KG1 (cell line): ENCODE measurements at regions not wholly inside any gene's neighbourhood (a gene's known extent, or its start where the extent isn't known, plus 50 kb on each side); places are given as distances from the start of the nearest gene placed in this dataset.
"Not testable (repeated sequence)": the region's sequence is repeated elsewhere in the genome, so short reads cannot be mapped to it uniquely, and the experiment has no call there.

Experiments
- DNase-seq: peaks from one replicate; lab custom pipeline; 2025; lab: John Stamatoyannopoulos, UW

GRCh38 chr13:76620036-76620435 lies 266.2 kb downstream of the KCTD12 start:
- no peak for DNase-seq

DNA sequence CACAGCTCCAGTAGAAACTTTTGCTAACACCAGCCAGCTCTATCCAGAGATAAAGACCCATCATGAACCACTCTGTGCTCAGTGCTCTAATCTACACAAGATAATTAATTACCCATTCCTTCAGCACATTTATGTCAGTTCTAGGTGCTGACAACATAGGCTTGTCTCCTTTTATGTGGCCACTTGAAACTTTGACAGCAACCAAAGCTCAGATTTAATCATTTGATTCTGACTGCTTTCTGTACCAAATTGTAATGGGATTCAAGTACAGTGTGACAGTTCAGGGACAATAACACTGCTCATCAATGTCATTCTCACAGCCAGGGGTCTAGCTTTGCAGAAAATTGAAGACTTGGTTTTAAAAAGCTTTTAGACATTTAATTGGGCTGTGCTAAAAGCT lies 266.6 kb downstream of the KCTD12 start:
- no peak for DNase-seq

- DNase-seq: no peak
These were observed 275.3 kb downstream of the KCTD12 start for GRCh38 chr13:76610819-76611415.

GRCh38 chr13:76609643-76610042 lies 276.6 kb downstream of the KCTD12 start:
- no peak for DNase-seq

GRCh38 chr13:76607866-76608265 lies 278.3 kb downstream of the KCTD12 start:
- no peak for DNase-seq

- DNase-seq: no peak
These were observed 286.1 kb downstream of the KCTD12 start for GRCh38 chr13:76600081-76600480.

DNA sequence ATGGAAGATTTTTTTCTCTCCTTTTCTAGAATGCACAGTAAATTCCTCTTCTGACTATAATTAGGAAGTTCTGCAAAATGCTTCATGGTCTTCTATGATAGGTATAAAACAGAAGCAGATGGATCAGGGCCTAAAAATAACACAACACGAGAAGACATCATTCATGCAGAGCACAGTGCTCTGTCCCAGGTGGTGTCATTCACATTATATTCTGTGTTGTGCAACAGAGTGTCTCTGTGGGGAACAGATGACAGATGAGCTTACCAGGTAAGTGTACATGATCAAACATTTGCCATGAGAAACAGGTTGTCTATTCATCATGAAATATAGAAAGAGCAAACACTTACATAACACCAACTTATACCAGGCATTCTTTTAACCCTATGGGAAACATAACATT lies 288.3 kb downstream of the KCTD12 start:
- no peak for DNase-seq

- DNase-seq: no peak
These were observed 290.0 kb downstream of the KCTD12 start for GRCh38 chr13:76596216-76596615.

- DNase-seq: no peak
These were observed 291.8 kb downstream of the KCTD12 start for GRCh38 chr13:76594435-76594834.

GRCh38 chr13:76586842-76587241 lies 299.4 kb downstream of the KCTD12 start:
- DNase-seq: no peak

DNA sequence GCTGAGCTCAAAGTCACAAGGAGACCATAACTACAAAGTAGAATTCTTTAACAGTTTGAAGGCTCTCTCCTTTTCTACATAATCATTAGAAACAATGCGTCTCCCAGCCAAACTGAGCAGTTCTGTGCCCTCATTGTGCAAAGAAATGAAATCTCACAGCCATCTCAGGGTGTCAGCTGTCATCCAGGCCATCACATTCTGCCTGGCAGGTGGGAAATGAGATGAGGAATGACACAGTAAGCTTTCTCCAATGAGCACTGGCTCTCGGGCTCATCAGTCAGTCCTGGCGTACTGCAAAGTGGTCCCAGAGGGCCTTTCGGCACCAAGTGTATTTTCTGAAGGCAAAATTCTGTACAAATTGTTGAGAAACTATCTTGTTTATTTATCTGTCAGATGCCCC lies 306.5 kb downstream of the KCTD12 start:
- no peak for DNase-seq

GRCh38 chr13:76575634-76576033 lies 310.6 kb downstream of the KCTD12 start:
- DNase-seq: not testable (repeated sequence)

DNA sequence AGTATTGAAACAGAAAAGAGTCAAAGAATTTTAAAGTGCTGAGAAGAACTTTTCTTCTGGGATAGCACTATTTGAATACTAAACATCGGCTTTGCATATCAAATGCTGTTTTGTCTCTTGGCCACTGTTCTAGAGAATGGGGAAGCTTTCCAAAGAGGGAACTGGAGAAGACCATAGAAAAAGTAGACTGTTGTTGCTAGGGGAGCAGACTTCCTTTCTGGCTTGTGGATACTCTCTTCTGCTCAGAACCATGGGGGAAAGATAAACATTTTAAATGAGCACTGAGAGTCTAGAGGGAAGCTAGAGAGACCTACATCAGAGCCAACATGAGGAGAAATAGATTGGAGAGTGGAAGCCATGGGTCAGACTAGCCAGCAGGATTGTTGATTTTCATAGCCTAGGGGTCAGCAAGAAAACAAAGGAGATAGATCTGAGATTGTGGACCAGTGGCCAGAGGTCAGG lies 315.7 kb downstream of the KCTD12 start:
- DNase-seq: no peak

GRCh38 chr13:76556627-76557026 lies 329.6 kb downstream of the KCTD12 start:
- no peak for DNase-seq

GRCh38 chr13:76552807-76553206 lies 333.4 kb downstream of the KCTD12 start:
- no peak for DNase-seq

DNA sequence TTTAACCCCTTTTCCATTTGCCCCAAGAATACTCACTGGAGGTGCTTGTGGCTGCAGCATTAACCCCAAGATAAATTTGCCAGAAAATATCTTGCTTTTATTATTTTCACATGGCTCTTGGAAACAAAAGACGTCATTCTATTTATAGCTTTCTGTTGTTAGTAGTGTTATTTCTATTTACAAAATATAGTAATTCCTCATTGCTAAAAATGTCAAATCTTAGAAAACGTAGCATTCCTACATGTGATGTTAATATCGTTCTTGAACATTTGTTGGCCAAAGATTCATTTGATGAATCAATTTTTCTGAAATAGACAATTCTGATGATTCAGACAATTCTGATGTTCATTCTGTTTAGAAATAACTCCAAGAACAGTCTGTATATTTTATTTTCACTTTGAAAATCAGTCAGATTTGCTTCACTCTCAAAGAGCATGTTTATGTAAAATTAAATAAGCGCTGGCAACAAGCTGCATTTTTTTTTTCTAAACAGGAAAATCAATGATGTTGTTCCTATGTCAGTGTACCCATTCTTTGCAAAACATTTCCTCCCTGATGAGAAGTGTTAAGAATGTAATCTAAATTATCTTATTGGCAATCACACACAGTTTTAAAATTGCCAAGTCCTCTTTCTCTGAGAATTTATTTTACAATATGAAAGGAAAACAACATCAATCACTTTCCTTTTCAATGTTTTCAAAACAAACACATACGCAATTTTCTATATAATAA lies 334.0 kb downstream of the KCTD12 start:
- no peak for DNase-seq

GRCh38 chr13:76542176-76542575 lies 344.0 kb downstream of the KCTD12 start:
- DNase-seq: no peak

- DNase-seq: no peak
These were observed 348.2 kb downstream of the KCTD12 start for GRCh38 chr13:76538004-76538403.

DNA sequence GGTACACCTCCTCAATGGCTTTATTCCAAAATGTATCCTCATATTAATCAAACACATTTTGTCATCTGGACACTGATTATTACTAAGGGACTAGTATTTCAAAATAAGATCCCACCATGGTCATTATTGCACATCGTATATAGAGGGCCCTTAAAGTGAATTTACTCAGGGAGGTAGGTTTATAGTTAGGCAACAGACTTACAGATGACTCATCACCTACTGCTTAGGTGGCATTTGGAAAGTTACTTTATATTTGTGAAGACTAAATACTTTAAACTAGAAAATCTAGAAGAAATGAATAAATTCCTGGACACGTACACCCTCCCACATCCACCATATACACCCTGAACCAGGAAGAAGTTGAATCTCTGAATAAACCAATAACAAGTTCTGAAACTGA lies 353.0 kb downstream of the KCTD12 start:
- DNase-seq: no peak

DNA sequence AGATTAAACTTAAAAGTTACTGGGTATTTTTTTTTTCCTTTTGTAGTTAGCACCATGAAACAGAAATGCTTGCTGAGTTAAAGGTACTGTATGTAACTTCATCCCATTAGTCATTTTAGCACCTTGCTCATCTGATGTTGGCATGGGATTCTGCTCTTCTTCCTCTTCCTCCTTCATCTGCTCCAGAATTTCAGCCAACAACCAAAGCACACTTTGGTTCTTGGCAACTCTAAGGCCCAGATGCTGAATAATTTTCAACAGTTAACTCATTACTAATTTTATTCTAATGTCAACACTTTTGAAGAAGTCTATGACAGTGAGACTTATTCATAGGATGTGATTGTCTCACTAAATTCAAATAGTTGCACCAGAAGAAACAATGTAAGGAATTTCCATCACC lies 359.2 kb downstream of the KCTD12 start:
- DNase-seq: no peak

- DNase-seq: no peak
These were observed 362.4 kb downstream of the KCTD12 start for GRCh38 chr13:76523740-76524340.

DNA sequence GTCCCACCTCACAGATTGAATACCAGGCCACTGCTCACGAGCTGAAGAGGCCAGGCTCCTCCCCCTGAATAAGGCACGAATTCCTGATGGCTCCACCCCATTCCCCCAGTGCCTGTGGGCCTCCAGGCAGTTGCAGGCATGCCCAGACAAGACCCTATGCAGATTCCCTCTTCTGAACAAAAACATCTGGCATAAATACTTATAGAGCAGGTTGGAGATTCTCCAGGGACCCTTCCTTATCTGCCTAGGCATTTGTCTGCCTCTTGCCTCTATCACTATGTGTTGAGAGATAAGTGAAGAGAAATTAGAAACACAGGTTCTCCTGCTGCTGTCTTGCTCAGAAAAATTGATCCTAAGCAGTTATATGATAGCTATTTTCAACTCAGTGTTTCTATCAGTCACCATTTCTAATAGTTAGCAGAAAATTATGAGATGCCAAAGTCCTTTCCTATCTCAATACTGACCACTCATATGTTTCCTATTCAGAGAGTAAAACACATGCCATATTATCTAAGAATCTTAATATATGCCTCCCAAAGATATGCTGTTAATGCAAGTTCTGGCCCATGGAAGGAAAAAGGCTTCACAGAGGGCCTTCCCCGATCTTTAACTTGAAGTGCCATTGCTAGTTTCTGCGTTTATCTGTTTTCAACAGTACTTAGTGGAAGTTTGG lies 364.0 kb downstream of the KCTD12 start:
- DNase-seq: no peak

- no peak for DNase-seq
These were observed 366.5 kb downstream of the KCTD12 start for GRCh38 chr13:76519685-76520084.
